ENCODE measurements at regions not wholly inside any gene's neighbourhood (a gene's known extent, or its start where the extent isn't known, plus 50 kb on each side); places are given as distances from the start of the nearest gene placed in this dataset.

DNA sequence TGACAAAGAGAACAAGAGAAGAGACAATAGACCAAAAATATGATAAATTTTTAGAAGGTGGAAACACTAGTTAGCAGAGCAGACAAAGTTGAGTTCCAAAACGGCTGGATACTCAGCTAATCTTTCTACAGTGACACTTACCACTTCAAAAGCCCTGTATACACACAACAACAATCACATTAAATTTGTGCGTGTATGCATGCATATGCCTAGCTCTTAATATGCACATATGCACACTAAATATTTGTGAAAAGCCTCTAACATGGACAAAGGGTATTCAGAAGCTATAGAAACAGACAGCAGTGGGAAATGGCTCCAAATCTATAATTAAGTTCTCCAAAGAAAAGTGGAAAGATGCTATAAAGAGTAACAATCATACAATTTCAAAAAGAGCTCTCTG, 476.4 kb downstream of the HTR7 start:
- no peak for DNase-seq (ENCODE audit: low read depth)
- Histone ChIP-seq H3K27me3 (ENCODE audit: control insufficient read depth, insufficient read depth, low read length) (no peaks in the 10 kb centered on the region), H3K4me3 (ENCODE audit: low read depth, low read length) (no peak overlapping the region), H3K36me3 (ENCODE audit: control insufficient read depth, insufficient read depth, low read length) (no peaks in the 10 kb centered on the region)
- FAIRE-seq, result no peak
- no peak for TF ChIP-seq CTCF (IDR thresholded peaks at IDR 0.05; ENCODE audit: insufficient read depth, low read length, severe bottlenecking)

GRCh38 chr10:90389876-90390275, 468.0 kb downstream of the HTR7 start:
- no peak for FAIRE-seq
- no peak for DNase-seq (ENCODE audit: low read depth)
- no peak overlapping the region for H3K4me3 ChIP-seq (ENCODE audit: low read depth, low read length)
- TF ChIP-seq CTCF (IDR thresholded peaks at IDR 0.05; ENCODE audit: insufficient read depth, low read length, severe bottlenecking), result no peak
- H3K27me3 ChIP-seq (ENCODE audit: control insufficient read depth, insufficient read depth, low read length), result no peaks in the 10 kb centered on the region
- no peaks in the 10 kb centered on the region for H3K36me3 ChIP-seq (ENCODE audit: control insufficient read depth, insufficient read depth, low read length)

DNA sequence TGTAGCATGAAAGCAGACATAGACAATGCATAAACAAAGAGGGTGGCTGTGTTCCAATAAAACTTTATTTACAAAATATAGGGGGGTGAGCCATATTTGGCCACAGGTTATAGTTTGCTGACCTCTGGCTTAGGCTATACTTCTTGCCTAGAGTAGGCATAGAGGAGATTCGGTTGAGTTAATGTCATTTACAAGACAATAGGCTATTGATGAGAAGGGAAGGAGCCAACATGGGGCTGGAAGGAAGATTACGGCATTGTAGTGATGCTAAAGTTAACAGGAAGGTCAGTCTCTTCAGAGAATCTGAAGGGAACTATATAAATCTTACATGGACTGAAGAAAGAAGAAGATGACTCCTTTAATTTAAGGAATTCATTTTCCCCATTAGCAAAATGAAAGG, 463.5 kb downstream of the HTR7 start:
- no peaks in the 10 kb centered on the region for H3K27me3 ChIP-seq (ENCODE audit: control insufficient read depth, insufficient read depth, low read length)
- DNase-seq (ENCODE audit: low read depth) (no peak), FAIRE-seq (no peak)
- no peak for TF ChIP-seq CTCF (IDR thresholded peaks at IDR 0.05; ENCODE audit: insufficient read depth, low read length, severe bottlenecking)
- no peaks in the 10 kb centered on the region for H3K36me3 ChIP-seq (ENCODE audit: control insufficient read depth, insufficient read depth, low read length)
- H3K4me3 ChIP-seq (ENCODE audit: low read depth, low read length), result no peak overlapping the region

GRCh38 chr10:90396721-90397120, 461.1 kb downstream of the HTR7 start:
- H3K36me3 ChIP-seq (ENCODE audit: control insufficient read depth, insufficient read depth, low read length), result no peaks in the 10 kb centered on the region
- DNase-seq (ENCODE audit: low read depth), result no peak
- FAIRE-seq, result no peak
- H3K4me3 ChIP-seq (ENCODE audit: low read depth, low read length), result no peak overlapping the region
- H3K27me3 ChIP-seq (ENCODE audit: control insufficient read depth, insufficient read depth, low read length), result no peaks in the 10 kb centered on the region
- TF ChIP-seq CTCF (IDR thresholded peaks at IDR 0.05; ENCODE audit: insufficient read depth, low read length, severe bottlenecking), result no peak

DNA sequence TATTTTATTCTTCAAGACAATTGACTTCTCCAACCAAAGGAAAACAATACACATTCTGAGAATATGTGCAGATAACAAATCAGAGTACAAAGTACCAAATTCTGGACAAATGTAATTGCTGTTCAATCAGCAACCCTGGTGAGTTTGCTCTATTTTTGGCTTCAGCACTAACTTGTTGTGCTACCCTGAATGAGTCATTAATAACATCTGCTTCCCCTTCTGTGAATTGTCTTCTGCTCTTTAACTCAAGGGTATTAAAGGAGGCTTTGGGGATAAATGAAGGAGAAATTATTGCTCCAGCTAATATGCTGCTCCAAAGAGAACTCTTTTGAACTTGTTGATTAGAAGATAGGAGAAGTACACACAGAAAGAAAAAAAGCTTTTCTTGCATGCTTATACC, 459.3 kb downstream of the HTR7 start:
- Histone ChIP-seq H3K27me3 (ENCODE audit: control insufficient read depth, insufficient read depth, low read length) (no peaks in the 10 kb centered on the region), H3K36me3 (ENCODE audit: control insufficient read depth, insufficient read depth, low read length) (no peaks in the 10 kb centered on the region), H3K4me3 (ENCODE audit: low read depth, low read length) (no peak overlapping the region)
- FAIRE-seq (no peak), DNase-seq (ENCODE audit: low read depth) (no peak)
- no peak for TF ChIP-seq CTCF (IDR thresholded peaks at IDR 0.05; ENCODE audit: insufficient read depth, low read length, severe bottlenecking)

DNA sequence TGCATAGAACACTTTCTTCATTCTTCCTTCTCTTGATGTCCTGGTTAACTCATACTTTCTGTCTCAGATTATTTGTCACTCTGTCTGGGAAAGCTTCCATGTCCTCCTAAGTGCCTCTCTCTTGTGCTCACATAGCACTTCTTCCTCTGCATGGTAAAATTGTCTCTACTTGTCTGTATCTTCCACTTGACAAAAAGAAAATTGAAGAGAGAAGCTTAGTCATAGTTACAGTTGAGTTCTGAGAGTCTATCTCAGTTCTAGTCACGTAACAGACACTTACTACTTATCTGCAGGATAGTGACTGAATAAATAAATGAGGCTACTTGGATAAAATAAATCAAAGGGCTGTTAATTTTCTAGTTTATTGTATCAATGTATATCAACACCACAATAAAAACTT, 458.1 kb downstream of the HTR7 start:
- FAIRE-seq (no peak), DNase-seq (ENCODE audit: low read depth) (no peak)
- Histone ChIP-seq H3K27me3 (ENCODE audit: control insufficient read depth, insufficient read depth, low read length) (no peaks in the 10 kb centered on the region), H3K36me3 (ENCODE audit: control insufficient read depth, insufficient read depth, low read length) (no peaks in the 10 kb centered on the region), H3K4me3 (ENCODE audit: low read depth, low read length) (no peak overlapping the region)
- no peak for TF ChIP-seq CTCF (IDR thresholded peaks at IDR 0.05; ENCODE audit: insufficient read depth, low read length, severe bottlenecking)
